RWPE1 (cell line): ENCODE measurements at regions not wholly inside any gene's neighbourhood (a gene's known extent, or its start where the extent isn't known, plus 50 kb on each side); places are given as distances from the start of the nearest gene placed in this dataset.

Experiments used
- CTCF ChIA-PET: fragments of 350-600 bp; sonication (Branson Sonifier 250); formaldehyde crosslinking; extraction: SDS; loops from one replicate; lab custom pipeline; 2021; lab: Yijun Ruan, JAX
- POLR2A ChIA-PET: fragments of 400-600 bp; formaldehyde crosslinking; extraction: SDS; loops from one replicate; lab custom pipeline; 2020; ENCODE audit warnings: antibody characterized with exemption; ENCODE audit not compliant: low non-redundant PET; lab: Yijun Ruan, JAX
- DNase-seq: peaks from one replicate; pipeline ENCODE4 v3.0.0; 2012; ENCODE audit warnings: low spot score
- H3K27ac ChIP-seq: fragments of 450-650 bp; 2 replicates; pipeline ENCODE4 v1.5.1; 2017
- CTCF ChIP-seq: fragments of 450-650 bp; conservative IDR thresholded peaks from 2 replicates; pipeline ENCODE4 v1.5.1; 2017; ENCODE audit warnings: low read depth, mild to moderate bottlenecking

DNA sequence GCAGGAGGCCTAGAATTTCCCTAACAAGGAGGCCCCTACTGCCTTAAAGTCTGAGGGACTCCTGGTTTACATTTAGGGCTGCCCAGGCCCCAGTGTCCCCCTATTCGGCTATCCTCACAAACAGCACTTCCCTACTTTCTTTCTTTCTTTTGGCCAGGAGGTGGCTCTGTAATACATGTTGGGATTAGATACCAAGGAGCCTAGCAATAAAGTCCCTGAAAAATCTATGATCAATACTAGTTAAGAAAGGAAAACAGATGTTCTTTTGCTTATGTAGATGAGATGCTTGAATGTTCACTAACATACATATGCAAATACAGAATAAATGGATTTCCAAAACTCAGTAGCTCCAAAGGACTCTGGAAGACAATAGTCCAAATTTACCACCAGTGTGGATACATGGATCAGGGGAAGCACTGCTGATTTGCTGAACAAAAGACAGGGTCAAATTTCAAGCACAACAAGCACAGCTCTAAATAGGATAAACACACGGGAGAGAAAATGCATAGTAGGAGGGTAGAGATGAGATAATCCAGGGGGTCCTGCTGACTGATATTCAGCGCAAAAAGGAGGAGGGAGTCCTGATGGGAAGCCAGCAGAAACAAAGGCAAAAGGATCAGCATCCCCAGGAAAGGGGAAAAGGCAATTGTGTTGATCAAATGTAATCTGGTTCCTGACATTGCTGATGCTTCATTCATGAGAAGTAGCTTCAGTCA, 240.0 kb downstream of the NUF2 start:
- no peak for DNase-seq
- ChIA-PET POLR2A (no interaction called here), CTCF (interaction anchor here (0.6 to 0.7 kb wide), 2 partner anchors 120 to 1436 kb away, joined by 3 to 4 read pairs; no protein-coding TSS in a partner anchor)
- no peak for TF ChIP-seq CTCF
- H3K27ac ChIP-seq, result no peak overlapping the region

DNA sequence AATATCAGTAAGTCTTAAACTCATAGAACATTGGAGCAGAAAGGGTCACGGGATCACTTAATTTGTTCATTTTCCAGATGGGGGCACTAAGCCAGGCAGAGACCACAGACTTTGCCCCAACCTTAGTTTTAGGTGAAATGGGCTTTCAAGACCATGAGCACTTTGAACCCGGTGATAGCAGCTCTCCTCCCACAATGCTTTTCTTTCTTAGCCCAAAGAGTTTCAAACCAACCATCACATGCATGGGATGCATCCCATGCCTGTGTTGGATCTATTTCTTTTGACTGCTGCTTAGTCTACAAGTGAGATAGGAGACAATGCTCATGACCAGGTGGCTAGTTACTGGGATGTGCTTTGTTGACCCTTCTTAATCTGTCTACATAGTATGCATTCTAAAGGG, 240.6 kb downstream of the NUF2 start:
- TF ChIP-seq CTCF, result no peak
- H3K27ac ChIP-seq, result no peak overlapping the region
- POLR2A ChIA-PET, result no interaction called here
- DNase-seq, result no peak
- CTCF ChIA-PET, result no interaction called here

GRCh38 chr1:163565166-163565565, 243.4 kb downstream of the NUF2 start:
- POLR2A ChIA-PET, result no interaction called here
- DNase-seq, result no peak
- CTCF ChIA-PET, result interaction anchor here (0.6 kb wide), 1 partner anchor 952 kb away, joined by 3 read pairs; no protein-coding TSS in a partner anchor
- no peak for TF ChIP-seq CTCF
- no peak overlapping the region for H3K27ac ChIP-seq

GRCh38 chr1:163570071-163570470, 248.3 kb downstream of the NUF2 start:
- no peak overlapping the region for H3K27ac ChIP-seq
- no peak for DNase-seq
- ChIA-PET POLR2A (no interaction called here), CTCF (no interaction called here)
- TF ChIP-seq CTCF, result no peak

DNA sequence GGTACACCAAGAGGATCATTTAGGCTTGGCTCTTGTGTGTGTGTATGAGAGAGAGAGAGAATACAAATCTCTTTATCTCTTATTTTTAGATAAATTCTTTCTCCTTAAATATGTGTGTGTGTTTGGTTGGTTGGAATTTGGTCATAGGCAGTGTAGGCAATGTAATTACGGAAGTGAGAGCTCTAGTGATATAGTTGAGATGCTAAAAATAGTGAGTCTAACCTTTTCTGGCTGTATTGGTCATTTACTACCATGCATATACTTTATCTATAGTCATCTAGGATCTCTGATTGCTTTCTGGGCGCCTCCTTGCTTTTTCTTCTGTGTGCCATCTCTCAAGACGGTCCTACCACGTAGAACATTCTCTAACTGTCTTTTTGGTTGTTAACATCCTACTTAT, 250.2 kb downstream of the NUF2 start:
- ChIA-PET CTCF (no interaction called here), POLR2A (no interaction called here)
- DNase-seq, result no peak
- TF ChIP-seq CTCF, result no peak
- no peak overlapping the region for H3K27ac ChIP-seq

GRCh38 chr1:163574119-163574518, 252.4 kb downstream of the NUF2 start:
- DNase-seq, result no peak
- ChIA-PET POLR2A (no interaction called here), CTCF (no interaction called here)
- H3K27ac ChIP-seq, result no peak overlapping the region
- no peak for TF ChIP-seq CTCF
